ENCODE measurements at regions not wholly inside any gene's neighbourhood (a gene's known extent, or its start where the extent isn't known, plus 50 kb on each side); places are given as distances from the start of the nearest gene placed in this dataset.

GRCh38 chr13:107617527-107617926 is 597.8 kb downstream of the LIG4 start:
- TF ChIP-seq CTCF (IDR thresholded peaks at IDR 0.05) (no peak), EZH2phosphoT487 (IDR thresholded peaks at IDR 0.05; ENCODE audit: borderline replicate concordance, low read depth) (no peak), TAF1 (IDR thresholded peaks at IDR 0.05; ENCODE audit: borderline replicate concordance, low read depth, low read length) (no peak), SMC3 (IDR thresholded peaks at IDR 0.05; ENCODE audit: low read depth, low read length) (no peak), YY1 (IDR thresholded peaks at IDR 0.05; ENCODE audit: low read depth) (no peak), GABPA (IDR thresholded peaks at IDR 0.05; ENCODE audit: low read depth) (no peak), MAX (IDR thresholded peaks at IDR 0.05; ENCODE audit: low read depth) (no peak), SIN3A (IDR thresholded peaks at IDR 0.05; ENCODE audit: borderline replicate concordance, low read depth, low read length) (no peak), TCF12 (IDR thresholded peaks at IDR 0.05) (no peak), MEF2A (IDR thresholded peaks at IDR 0.05; ENCODE audit: borderline replicate concordance, low read depth) (no peak)
